GM21381 (cell line): ENCODE measurements at regions not wholly inside any gene's neighbourhood (a gene's known extent, or its start where the extent isn't known, plus 50 kb on each side); places are given as distances from the start of the nearest gene placed in this dataset.

Experiments used
- ATAC-seq: cut with Tn5 transposase; IDR thresholded peaks from one replicate; pipeline ENCODE4 v1.9.1; 2021; ENCODE audit warnings: mild to moderate bottlenecking, moderate library complexity; ENCODE audit not compliant: unreplicated experiment

- no peak for ATAC-seq
These were observed 1195.8 kb downstream of the PCDH18 start for GRCh38 chr4:136336479-136336878.

DNA sequence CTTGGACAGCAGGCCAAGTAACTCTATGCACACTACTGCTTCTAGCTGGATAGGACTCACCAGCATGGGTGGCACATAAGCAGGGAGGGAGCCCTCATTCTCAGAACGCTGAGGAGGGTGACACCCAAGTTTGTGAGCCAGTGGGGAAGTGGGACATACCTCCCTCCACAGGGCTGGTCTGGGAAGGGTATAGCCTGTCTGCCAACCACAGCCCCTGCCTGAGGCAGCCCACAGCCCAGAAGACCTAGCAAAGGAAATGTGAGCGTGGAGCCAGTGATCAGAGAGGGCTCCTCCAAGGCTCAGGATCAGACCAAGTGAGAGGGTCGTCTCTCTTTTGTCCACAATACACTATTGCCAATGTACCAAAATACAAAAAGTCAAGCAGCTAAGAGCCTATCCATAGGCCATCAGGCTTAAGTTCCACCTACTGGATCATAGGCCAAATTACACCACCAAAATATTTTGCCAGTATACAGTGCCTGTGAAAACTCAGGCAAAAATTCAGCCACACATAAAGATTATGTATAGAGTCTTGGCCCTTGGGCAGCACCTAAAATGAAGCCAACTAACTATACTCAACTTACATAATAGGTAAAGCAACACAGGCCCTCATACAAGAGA, 1203.1 kb downstream of the PCDH18 start:
- ATAC-seq = no peak

- ATAC-seq = no peak
These were observed 1204.2 kb downstream of the PCDH18 start for GRCh38 chr4:136328131-136328530.

DNA sequence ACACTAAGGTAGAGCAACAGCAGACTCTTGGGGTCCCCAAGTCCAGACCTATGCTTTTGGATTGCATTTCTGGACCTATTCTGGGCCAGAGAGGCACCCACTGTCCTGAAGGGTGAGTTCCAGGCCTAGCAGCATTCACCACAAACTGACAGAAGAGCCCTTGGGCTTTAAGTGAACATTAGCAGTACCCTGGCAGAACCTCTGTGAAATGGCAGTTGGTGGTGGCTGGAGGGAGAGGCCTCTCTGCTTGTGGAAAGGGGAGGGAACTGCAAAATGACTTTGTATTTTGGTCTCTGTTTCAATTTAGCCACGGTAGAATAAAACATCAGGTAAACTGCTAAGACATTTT, 1211.9 kb downstream of the PCDH18 start:
- no peak for ATAC-seq

- no peak for ATAC-seq
These were observed 1212.4 kb downstream of the PCDH18 start for GRCh38 chr4:136319789-136320464.

DNA sequence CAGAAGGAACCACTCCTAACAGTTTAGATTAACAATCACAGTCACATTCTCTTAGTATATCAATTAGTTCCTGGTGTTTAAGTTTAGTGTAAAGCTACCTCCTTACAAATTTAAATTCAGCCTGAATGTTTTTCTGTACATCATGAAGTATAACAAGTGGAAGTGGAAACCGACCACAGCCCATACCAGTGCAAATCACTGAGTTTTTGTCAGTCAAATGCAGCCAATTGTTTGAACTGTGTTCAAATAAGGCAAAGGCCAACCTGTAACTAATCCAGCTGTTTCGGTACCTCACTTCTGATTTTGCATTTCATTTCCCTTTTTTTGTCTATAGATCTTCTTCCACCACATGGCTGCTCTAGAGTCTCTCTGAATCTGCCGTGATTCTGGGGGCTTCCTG, 1215.3 kb downstream of the PCDH18 start:
- ATAC-seq = no peak

GRCh38 chr4:136314686-136315085, 1217.6 kb downstream of the PCDH18 start:
- no peak for ATAC-seq

- no peak for ATAC-seq
These were observed 1220.5 kb downstream of the PCDH18 start for GRCh38 chr4:136311774-136312173.

DNA sequence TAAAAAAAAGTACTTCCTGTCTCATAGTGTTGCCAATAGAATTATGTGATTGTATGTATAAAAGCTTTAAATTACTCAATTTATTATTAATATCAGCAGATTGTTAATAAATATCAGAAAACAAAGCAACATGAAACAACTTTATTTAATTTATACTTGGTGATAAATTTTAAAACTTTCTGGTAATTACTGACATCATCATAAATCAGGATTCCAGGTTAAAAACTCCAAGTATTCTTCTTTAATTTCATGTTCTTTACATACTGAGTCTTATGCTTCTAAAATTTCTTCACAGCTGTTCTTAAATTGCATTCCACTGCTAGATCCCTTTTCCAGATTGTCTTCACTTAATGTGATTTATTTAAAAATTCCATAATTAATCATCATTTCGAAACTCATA, 1224.5 kb downstream of the PCDH18 start:
- no peak for ATAC-seq

- ATAC-seq = no peak
These were observed 1225.9 kb downstream of the PCDH18 start for GRCh38 chr4:136306361-136306760.

DNA sequence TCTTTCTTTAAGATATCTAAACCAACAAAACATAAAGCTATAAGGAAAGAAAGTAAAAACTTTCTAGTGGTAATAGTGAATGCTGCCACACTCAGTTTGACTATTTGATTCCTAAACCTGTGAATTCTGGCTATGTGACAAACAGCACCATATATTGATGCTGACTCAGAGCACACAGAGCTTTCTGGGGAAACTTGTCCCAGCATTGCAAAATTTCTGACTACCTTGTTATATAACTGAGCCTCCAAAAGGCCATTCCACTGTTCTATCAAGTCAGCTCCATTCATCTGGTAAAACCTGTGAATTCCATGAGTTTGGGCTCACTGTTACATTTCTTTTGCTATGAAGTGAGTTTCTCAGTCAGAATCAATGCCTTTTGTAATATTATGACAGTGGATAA, 1229.7 kb downstream of the PCDH18 start:
- ATAC-seq = no peak

DNA sequence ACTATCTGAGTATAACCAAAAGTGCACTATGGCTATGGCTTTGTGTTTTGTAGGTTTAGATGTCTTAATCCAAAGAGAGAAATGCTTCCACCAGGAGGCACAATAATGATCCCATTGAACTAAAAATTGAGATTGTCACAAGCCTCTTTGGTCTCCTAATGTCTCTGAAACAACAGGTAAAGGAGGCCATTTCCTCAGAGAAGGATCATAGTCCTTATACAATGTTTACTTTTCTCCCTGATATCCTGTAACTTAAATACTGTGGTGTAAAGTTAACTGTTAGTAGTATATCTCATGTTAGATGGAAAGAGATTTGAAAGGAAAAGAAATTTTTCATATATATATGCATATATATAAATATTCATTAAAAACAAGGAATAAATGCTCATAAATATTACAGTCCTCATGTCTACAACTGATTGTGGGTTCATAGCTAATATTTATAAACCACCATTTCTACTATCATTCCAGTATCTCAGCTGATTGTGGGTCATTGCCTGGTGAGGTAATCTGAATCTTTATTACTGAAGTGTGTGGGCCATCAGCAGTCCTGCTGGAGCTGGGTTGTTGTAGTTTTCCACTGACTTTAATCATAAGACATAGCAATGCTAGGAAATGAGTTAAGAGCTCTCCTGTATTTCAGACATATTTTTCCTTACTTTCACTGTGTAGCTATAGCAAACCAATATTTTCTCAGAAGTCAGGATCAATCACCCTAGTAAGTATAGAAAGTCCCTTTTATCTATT, 1230.4 kb downstream of the PCDH18 start:
- no peak for ATAC-seq

DNA sequence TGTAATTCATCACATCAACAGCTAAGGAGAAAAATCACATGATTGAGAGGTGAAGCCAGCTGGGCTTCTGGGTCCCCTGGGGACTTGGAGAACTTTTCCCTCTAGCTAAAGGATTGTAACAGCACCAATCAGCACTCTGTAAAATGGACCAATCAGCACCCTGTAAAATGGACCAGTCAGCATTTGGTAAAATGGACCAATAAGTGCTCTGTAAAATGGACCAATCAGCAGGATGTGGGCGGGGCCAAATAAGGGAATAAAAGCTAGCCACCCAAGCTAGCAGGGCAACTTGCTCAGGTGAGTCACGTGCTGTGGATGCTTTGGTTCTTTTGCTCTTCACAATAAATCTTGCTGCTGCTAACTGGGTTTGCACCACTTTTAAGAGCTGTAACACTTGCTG, 1248.3 kb downstream of the PCDH18 start:
- no peak for ATAC-seq

- no peak for ATAC-seq
These were observed 1250.4 kb downstream of the PCDH18 start for GRCh38 chr4:136281889-136282288.

DNA sequence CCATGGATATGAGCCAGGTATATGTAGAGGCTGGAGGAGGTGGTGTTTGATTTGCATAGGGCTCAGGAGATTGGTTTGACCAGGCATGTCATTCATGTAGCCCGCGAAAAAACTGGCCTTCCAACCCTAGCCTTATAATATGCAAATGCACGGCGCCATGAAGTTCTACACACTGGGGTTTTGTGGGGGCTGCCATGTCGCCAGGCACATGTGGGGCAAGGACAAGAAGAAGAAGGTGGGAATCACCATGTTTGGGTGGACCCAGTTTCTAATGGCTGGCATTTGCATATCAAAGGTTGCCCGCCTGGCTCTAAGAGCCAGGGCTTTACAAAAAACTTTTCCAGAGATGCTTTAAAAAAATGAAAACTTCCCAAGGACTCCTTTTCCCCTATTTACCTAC, 1251.0 kb downstream of the PCDH18 start:
- ATAC-seq = no peak

GRCh38 chr4:136277741-136278140, 1254.6 kb downstream of the PCDH18 start:
- no peak for ATAC-seq

GRCh38 chr4:136246876-136247275, 1285.4 kb downstream of the PCDH18 start:
- ATAC-seq = no peak

GRCh38 chr4:136241221-136241986, 1290.9 kb downstream of the PCDH18 start:
- no peak for ATAC-seq

GRCh38 chr4:136227315-136227714, 1305.0 kb downstream of the PCDH18 start:
- ATAC-seq = no peak

GRCh38 chr4:136219592-136220125, 1312.6 kb downstream of the PCDH18 start:
- no peak for ATAC-seq

DNA sequence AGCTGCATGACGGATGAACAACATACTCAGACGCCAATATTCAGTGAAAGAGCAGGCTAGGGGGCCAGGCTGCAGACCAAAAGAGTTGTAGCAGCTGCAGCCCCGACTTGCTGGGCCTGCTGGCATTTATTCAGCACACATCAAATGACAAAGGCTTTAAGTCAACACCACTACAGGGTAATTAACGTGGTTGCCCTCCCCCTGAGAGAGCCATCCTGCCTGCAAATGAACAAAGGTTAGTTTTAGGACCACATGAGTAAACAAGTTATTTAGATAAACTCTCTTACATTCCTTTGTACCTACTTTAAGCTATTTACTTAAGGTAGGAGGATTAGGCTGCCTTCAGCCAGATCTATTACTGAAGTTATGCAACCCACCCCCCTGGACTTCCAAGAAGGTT, 1329.1 kb downstream of the PCDH18 start:
- no peak for ATAC-seq
